Caco-2 (cell line): ENCODE measurements at regions not wholly inside any gene's neighbourhood (a gene's known extent, or its start where the extent isn't known, plus 50 kb on each side); places are given as distances from the start of the nearest gene placed in this dataset.

Experiments
- BruUV-seq: library from RNA; stranded (reverse); fragments of 400-500 nt; replicated peaks from 2 replicates; lab custom pipeline; 2021; lab: Mats Ljungman, UMichigan
- CTCF ChIA-PET: fragments of 300-600 bp; sonication (Branson Sonifier 250); formaldehyde crosslinking; loops from one replicate; lab custom pipeline; 2022; ENCODE audit warnings: antibody characterized with exemption; lab: Charles Lee
- POLR2A ChIA-PET: fragments of 300-600 bp; sonication (Branson Sonifier 250); formaldehyde crosslinking; loops from one replicate; lab custom pipeline; 2022; ENCODE audit warnings: antibody characterized with exemption; lab: Charles Lee
- DNase-seq, 2 experiments: peaks; one replicate each; pipeline versions ENCODE4 v3.0.0 to v3.0.0-alpha.2; 2020 to 2022
- H3K27me3 ChIP-seq: replicated peaks from 2 replicates; pipeline ENCODE4 v1.6.0; 2011; ENCODE audit warnings: low read length; ENCODE audit not compliant: control insufficient read depth, insufficient read depth
- H3K36me3 ChIP-seq: 2 replicates; pipeline ENCODE4 v1.5.1; 2011; ENCODE audit warnings: low read length; ENCODE audit not compliant: control insufficient read depth, insufficient read depth
- H3K4me1 ChIP-seq: fragments of 250-450 bp; sonication (Bioruptor Pico); 2 replicates; pipeline ENCODE4 v1.5.1; 2020; ENCODE audit warnings: mild to moderate bottlenecking
- H3K4me3 ChIP-seq: 2 replicates; pipeline ENCODE4 v1.5.1; 2011; ENCODE audit warnings: low read depth, mild to moderate bottlenecking, control low read depth, low read length
- H3K9me3 ChIP-seq: fragments of 250-450 bp; sonication (Bioruptor Pico); 2 replicates; pipeline ENCODE4 v1.5.1; 2020; ENCODE audit warnings: mild to moderate bottlenecking, moderate library complexity
- H3K27ac Mint-ChIP-seq: one replicate; pipeline ENCODE4 v1.8.0; 2022; ENCODE audit warnings: mixed read lengths; ENCODE audit not compliant: unreplicated experiment
- H3K27me3 Mint-ChIP-seq: one replicate; pipeline ENCODE4 v1.8.0; 2022; ENCODE audit warnings: mixed read lengths; ENCODE audit not compliant: insufficient read depth, unreplicated experiment
- H3K36me3 Mint-ChIP-seq: one replicate; pipeline ENCODE4 v1.8.0; 2022; ENCODE audit warnings: mild to moderate bottlenecking, mixed read lengths; ENCODE audit not compliant: insufficient read depth, unreplicated experiment
- H3K4me1 Mint-ChIP-seq: one replicate; pipeline ENCODE4 v1.8.0; 2022; ENCODE audit warnings: low read depth, mixed read lengths; ENCODE audit not compliant: unreplicated experiment
- H3K4me3 Mint-ChIP-seq: one replicate; pipeline ENCODE4 v1.8.0; 2022; ENCODE audit warnings: mild to moderate bottlenecking, moderate library complexity, mixed read lengths; ENCODE audit not compliant: unreplicated experiment
- H3K9me3 Mint-ChIP-seq: one replicate; pipeline ENCODE4 v1.8.0; 2022; ENCODE audit warnings: mixed read lengths; ENCODE audit not compliant: unreplicated experiment
- CTCF ChIP-seq, 2 experiments: fragments of 200-600 bp in 1 of 2; IDR thresholded peaks; 1 replicate in 1 of 2; 2 replicates in 1 of 2; pipeline versions ENCODE4 v1.5.1 to v1.8.0; 2011 to 2022; ENCODE audit warnings: antibody characterized with exemption in 1 of 2, control low read depth in 1 of 2, inconsistent platforms in 1 of 2, low read depth in 1 of 2, low read length in 1 of 2, mild to moderate bottlenecking in 1 of 2, moderate library complexity in 1 of 2; ENCODE audit not compliant: insufficient read depth in 1 of 2, severe bottlenecking in 1 of 2, unreplicated experiment in 1 of 2
- intact Hi-C: fragments of 100-400 bp; cut with micrococcal nuclease; formaldehyde crosslinking; loops from one replicate; pipeline ENCODE4 v1.10.0; 2022; ENCODE audit not compliant: unreplicated experiment

GRCh38 chr3:148020861-148021260 lies 611.7 kb downstream of the ZIC1 start:
- CTCF ChIA-PET: no interaction called here
- no peak overlapping the region for H3K27ac Mint-ChIP-seq
- no TSS peak for BruUV-seq
- Histone ChIP-seq H3K4me3 (no peak overlapping the region), H3K4me1 (no peaks in the 10 kb centered on the region), H3K36me3 (no peaks in the 10 kb centered on the region), H3K27me3 (no peaks in the 10 kb centered on the region), H3K9me3 (no peaks in the 10 kb centered on the region)
- no peaks in the 10 kb centered on the region for H3K4me1 Mint-ChIP-seq
- no peaks in the 10 kb centered on the region for H3K36me3 Mint-ChIP-seq
- intact Hi-C loops: no loop called here
- no peak for TF ChIP-seq CTCF (IDR thresholded peaks at IDR 0.05; ENCODE audit: insufficient read depth in 1 of 2, low read depth in 1 of 2, low read length in 1 of 2, severe bottlenecking in 1 of 2, unreplicated experiment in 1 of 2)
- peaks cover 11% of the 10 kb centered on the region for H3K9me3 Mint-ChIP-seq
- DNase-seq: no peak
- POLR2A ChIA-PET: no interaction called here
- H3K27me3 Mint-ChIP-seq: peaks cover 4% of the 10 kb centered on the region
- H3K4me3 Mint-ChIP-seq: no peak overlapping the region

GRCh38 chr3:148021381-148021780 lies 612.2 kb downstream of the ZIC1 start:
- Mint-ChIP-seq H3K27me3 (peaks cover 4% of the 10 kb centered on the region), H3K27ac (no peak overlapping the region), H3K4me3 (no peak overlapping the region), H3K9me3 (peaks cover 11% of the 10 kb centered on the region), H3K4me1 (no peaks in the 10 kb centered on the region), H3K36me3 (no peaks in the 10 kb centered on the region)
- Histone ChIP-seq H3K4me3 (no peak overlapping the region), H3K4me1 (no peaks in the 10 kb centered on the region), H3K27me3 (no peaks in the 10 kb centered on the region), H3K9me3 (no peaks in the 10 kb centered on the region), H3K36me3 (no peaks in the 10 kb centered on the region)
- BruUV-seq: no TSS peak
- ChIA-PET POLR2A (no interaction called here), CTCF (no interaction called here)
- intact Hi-C loops: no loop called here
- no peak for TF ChIP-seq CTCF (IDR thresholded peaks at IDR 0.05; ENCODE audit: insufficient read depth in 1 of 2, low read depth in 1 of 2, low read length in 1 of 2, severe bottlenecking in 1 of 2, unreplicated experiment in 1 of 2)
- DNase-seq: no peak

- TF ChIP-seq CTCF (IDR thresholded peaks at IDR 0.05; ENCODE audit: insufficient read depth in 1 of 2, low read depth in 1 of 2, low read length in 1 of 2, severe bottlenecking in 1 of 2, unreplicated experiment in 1 of 2): no peak
- no peaks in the 10 kb centered on the region for H3K9me3 ChIP-seq
- BruUV-seq: no TSS peak
- no peaks in the 10 kb centered on the region for H3K27me3 ChIP-seq
- ChIA-PET CTCF (no interaction called here), POLR2A (no interaction called here)
- H3K4me3 Mint-ChIP-seq: no peak overlapping the region
- intact Hi-C loops: no loop called here
- no peaks in the 10 kb centered on the region for H3K4me1 Mint-ChIP-seq
- H3K36me3 Mint-ChIP-seq: no peaks in the 10 kb centered on the region
- DNase-seq: no peak
- H3K4me1 ChIP-seq: no peaks in the 10 kb centered on the region
- H3K9me3 Mint-ChIP-seq: no peaks in the 10 kb centered on the region
- H3K36me3 ChIP-seq: no peaks in the 10 kb centered on the region
- H3K27ac Mint-ChIP-seq: no peak overlapping the region
- peaks cover 6% of the 10 kb centered on the region for H3K27me3 Mint-ChIP-seq
- no peak overlapping the region for H3K4me3 ChIP-seq
Observed at GRCh38 chr3:148023994-148024393, 614.8 kb downstream of the ZIC1 start.
